ENCODE measurements at regions not wholly inside any gene's neighbourhood (a gene's known extent, or its start where the extent isn't known, plus 50 kb on each side); places are given as distances from the start of the nearest gene placed in this dataset.

- TF ChIP-seq SMAD5 (IDR thresholded peaks at IDR 0.05; ENCODE audit: low read depth) (no peak), BMI1 (IDR thresholded peaks at IDR 0.05; ENCODE audit: borderline replicate concordance) (peak; percentile 52; the same call in 1 of the 2 replicates), HDAC2 (IDR thresholded peaks at IDR 0.05) (no peak), ZNF207 (IDR thresholded peaks at IDR 0.05; ENCODE audit: borderline replicate concordance) (no peak), POLR2AphosphoS2 (IDR thresholded peaks at IDR 0.05; ENCODE audit: low read depth, low read length) (no peak), PBX3 (IDR thresholded peaks at IDR 0.05; ENCODE audit: insufficient replicate concordance, low read depth, low read length) (no peak), ZBTB11 (CRISPR knock-in tag; IDR thresholded peaks at IDR 0.05) (no peak), SREBF2 (IDR thresholded peaks at IDR 0.05; ENCODE audit: low read length) (no peak), PKNOX1 (IDR thresholded peaks at IDR 0.05) (no peak), ZZZ3 (IDR thresholded peaks at IDR 0.05; ENCODE audit: control insufficient read depth, insufficient read length, low read depth) (no peak)
Observed at GRCh38 chr3:187870360-187871203, 125.3 kb upstream of the BCL6 start (continued).
